Spleen (tissue), 7 donors: ENCODE measurements at regions not wholly inside any gene's neighbourhood (a gene's known extent, or its start where the extent isn't known, plus 50 kb on each side); places are given as distances from the start of the nearest gene placed in this dataset.

Source experiments
- POLR2A ChIP-seq, 3 donors: fragments of 450-650 bp; IDR thresholded peaks; one replicate each; pipeline ENCODE4 v1.5.1; 2017; ENCODE audit warnings: antibody characterized with exemption in 3 of 3, mild to moderate bottlenecking in 1 of 3
- POLR2AphosphoS5 ChIP-seq, 3 donors: sonication (generic); formaldehyde crosslinking; IDR thresholded peaks; one replicate each; pipeline ENCODE4 v1.5.1; 2017; ENCODE audit warnings: antibody characterized with exemption in 3 of 3
- TF ChIP-seq, protein P1 (sequence below), 11 experiments: fragments of 200-600 bp in 7 of 11; fragments of 450-650 bp in 4 of 11; sonication (generic) in 4 of 11; IDR thresholded peaks in 8 of 11; conservative IDR thresholded peaks in 3 of 11; 1 replicate in 7 of 11; 2 replicates in 4 of 11; pipeline versions ENCODE4 v1.4.0 to v1.8.0; 2016 to 2021; ENCODE audit warnings: antibody characterized with exemption in 11 of 11, inconsistent platforms in 4 of 11, mild to moderate bottlenecking in 1 of 11
- donor health status: DM: no; HTN: no; CAD: no; lungs with moderate emphysema.
- donor health status: DM: no; HTN: no; CAD: no.
- donor health status: DM: no; HTN: no; CAD: no.

DNA sequence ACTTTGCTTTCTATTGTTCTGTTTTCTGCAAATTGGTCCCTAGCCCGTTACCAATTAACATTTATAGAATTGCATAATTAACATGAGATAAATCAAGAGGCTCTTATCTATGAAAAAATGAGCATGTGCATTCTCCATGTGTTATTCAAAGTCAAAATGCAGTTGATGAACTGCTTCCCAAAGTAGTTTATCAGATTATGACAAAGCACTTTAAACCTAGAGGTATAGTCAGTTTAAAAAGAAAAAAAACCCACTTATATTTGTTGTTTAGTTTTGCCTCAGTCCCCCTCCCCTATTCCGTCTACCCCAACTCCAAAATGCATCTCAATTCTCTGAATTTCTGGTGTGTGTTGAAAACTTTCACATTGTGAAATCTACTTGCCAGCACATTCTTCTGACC is 119.5 kb downstream of the ATXN3L start:
- TF ChIP-seq, protein P1, sequence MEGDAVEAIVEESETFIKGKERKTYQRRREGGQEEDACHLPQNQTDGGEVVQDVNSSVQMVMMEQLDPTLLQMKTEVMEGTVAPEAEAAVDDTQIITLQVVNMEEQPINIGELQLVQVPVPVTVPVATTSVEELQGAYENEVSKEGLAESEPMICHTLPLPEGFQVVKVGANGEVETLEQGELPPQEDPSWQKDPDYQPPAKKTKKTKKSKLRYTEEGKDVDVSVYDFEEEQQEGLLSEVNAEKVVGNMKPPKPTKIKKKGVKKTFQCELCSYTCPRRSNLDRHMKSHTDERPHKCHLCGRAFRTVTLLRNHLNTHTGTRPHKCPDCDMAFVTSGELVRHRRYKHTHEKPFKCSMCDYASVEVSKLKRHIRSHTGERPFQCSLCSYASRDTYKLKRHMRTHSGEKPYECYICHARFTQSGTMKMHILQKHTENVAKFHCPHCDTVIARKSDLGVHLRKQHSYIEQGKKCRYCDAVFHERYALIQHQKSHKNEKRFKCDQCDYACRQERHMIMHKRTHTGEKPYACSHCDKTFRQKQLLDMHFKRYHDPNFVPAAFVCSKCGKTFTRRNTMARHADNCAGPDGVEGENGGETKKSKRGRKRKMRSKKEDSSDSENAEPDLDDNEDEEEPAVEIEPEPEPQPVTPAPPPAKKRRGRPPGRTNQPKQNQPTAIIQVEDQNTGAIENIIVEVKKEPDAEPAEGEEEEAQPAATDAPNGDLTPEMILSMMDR (IDR thresholded peaks at IDR 0.05 in 8 of 11, conservative IDR thresholded peaks at IDR 0.05 in 3 of 11) = no peak
- TF ChIP-seq POLR2AphosphoS5 (IDR thresholded peaks at IDR 0.05) (no peak), POLR2A (IDR thresholded peaks at IDR 0.05) (no peak)
